ENCODE measurements at regions not wholly inside any gene's neighbourhood (a gene's known extent, or its start where the extent isn't known, plus 50 kb on each side); places are given as distances from the start of the nearest gene placed in this dataset.

DNA sequence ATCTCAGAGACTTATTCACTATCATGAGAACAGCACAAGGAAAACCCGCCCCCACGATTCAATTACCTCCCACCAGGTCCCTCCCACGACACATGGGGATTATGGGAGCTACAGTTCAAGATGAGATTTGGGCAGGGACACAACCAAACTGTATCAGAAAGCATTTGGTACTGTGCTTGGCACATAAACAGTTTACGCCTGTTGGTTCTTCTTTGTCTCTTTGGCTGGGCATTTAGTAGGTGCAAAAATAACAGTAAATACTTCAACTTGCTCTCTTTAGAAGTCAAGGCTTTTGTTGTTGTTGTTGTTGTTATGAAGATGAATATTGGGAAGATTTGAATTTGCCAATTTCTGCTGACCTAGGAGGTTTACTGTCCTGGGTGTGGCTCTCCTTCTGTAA lies 175.4 kb upstream of the IGSF21 start:
- no peak for DNase-seq (ENCODE audit: low spot score)

- DNase-seq (ENCODE audit: low spot score), result no peak
Observed at GRCh38 chr1:17933501-17933900, 174.1 kb upstream of the IGSF21 start.

- DNase-seq (ENCODE audit: low spot score), result no peak
Observed at GRCh38 chr1:17933971-17934370, 173.6 kb upstream of the IGSF21 start.

DNA sequence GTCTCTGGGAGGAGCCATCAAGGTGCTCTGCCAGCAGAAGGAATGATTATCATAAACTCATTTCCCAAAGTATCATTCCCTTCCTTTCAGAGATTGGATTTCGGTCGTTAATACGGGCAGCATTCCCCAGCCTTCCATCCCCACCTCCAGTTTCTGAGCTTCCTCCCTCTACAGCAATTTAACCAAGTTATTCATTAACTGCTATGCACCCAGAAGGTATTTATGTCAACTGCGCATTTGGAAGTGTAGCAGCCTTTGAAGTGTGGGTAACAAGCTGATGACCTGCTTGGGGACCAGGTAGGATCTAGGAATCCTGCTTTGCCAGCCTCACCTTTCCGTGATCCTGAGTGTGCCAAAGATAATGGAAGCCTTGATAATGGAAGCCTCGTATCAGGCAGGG lies 172.4 kb upstream of the IGSF21 start:
- no peak for DNase-seq (ENCODE audit: low spot score)

GRCh38 chr1:17941431-17942189 lies 166.0 kb upstream of the IGSF21 start:
- no peak for DNase-seq (ENCODE audit: low spot score)

GRCh38 chr1:17943506-17943905 lies 164.1 kb upstream of the IGSF21 start:
- no peak for DNase-seq (ENCODE audit: low spot score)

GRCh38 chr1:17944646-17945045 lies 163.0 kb upstream of the IGSF21 start:
- DNase-seq (ENCODE audit: low spot score), result no peak

- no peak for DNase-seq (ENCODE audit: low spot score)
Observed at GRCh38 chr1:17946434-17946833, 161.2 kb upstream of the IGSF21 start.

- no peak for DNase-seq (ENCODE audit: low spot score)
Observed at GRCh38 chr1:17948594-17948993, 159.0 kb upstream of the IGSF21 start.

DNA sequence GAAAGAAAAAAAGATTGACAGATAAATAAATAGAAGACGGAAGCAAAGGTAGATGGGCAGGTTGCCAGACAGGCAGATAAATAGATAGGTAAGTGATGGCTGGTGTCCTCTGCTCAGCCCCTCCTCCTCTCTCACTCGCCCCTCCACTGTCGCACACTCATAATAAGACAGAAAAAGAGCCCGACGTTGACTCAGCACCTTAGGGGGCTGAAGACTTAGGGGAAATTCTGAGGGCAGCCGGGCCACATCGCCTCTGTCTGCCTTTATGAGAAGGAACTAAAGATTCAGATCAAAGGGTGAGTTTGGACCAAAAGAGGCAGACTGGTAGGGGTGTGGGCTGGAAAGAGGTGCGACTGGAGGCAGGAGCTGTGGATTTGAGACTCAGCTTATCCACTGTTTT lies 158.1 kb upstream of the IGSF21 start:
- DNase-seq (ENCODE audit: low spot score), result no peak

DNA sequence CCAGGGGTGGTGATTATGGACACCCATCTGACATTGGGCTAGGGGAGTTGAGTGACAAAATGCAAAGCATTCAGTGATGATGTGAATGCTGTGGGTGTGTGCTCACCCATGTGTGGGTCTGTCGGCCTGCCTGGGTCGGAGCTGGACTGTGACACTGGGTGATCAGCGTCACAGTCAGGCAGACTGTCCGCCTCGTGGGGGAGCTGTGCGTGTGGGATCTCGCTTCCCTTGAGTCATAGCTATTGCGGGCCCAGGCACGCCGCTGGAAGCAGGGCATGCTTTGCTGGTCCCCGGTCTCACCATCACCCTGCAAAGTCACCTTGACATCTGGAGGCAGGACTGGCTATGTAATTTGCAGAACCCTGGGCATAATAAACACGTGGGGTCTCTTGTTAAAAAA lies 156.9 kb upstream of the IGSF21 start:
- DNase-seq (ENCODE audit: low spot score), result no peak

- DNase-seq (ENCODE audit: low spot score), result no peak
Observed at GRCh38 chr1:17952506-17952905, 155.1 kb upstream of the IGSF21 start.

GRCh38 chr1:17953921-17954320 lies 153.7 kb upstream of the IGSF21 start:
- no peak for DNase-seq (ENCODE audit: low spot score)

DNA sequence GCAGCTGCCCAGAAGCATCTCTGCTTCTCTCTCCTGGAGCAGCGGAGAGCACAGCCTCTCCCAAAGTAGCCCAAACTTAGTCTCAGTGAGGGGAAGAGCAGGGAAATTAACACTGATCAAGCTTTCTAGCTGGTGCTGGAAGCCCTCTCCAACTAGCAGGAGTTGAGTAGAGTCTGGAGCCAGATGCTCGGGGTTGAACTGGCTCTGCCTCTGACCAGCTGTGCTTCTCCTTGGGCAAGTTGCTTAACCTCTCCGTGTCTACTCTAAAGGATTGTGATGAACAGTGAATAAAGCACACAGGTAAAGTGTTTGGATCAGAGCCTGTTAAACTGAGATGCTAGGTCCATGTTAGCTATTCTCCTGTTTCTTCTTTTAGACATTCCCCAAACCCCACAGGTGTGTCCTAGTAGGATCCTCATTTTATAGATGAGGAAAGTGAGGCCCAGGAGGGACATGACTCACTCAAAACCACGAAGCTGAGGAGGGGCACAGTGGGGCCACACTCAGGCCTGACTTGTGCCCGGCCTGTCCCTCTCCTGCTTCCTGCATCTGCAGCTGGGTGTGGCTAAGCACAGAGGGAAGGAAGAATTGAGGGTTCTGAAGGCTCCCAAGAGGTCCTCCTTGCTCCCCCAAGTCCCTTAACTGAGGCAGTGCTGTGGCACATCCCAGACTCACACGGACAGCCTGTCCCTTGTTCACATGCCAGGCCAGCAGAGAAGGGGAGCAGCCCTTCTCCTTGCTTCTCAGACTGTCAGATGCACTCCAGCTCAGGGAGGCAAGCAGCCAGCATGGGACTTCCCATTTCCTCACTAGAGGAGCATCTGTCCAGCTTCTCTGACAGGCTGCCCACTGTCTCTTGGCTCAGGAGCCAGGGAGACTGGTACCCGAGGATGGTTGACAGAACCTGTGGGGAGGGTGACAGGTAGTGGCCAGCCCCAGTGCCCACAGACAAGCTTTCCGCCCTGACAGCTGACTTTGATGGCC lies 152.0 kb upstream of the IGSF21 start:
- DNase-seq (ENCODE audit: low spot score), result no peak

- no peak for DNase-seq (ENCODE audit: low spot score)
Observed at GRCh38 chr1:17957588-17958267, 149.9 kb upstream of the IGSF21 start.

- DNase-seq (ENCODE audit: low spot score), result no peak
Observed at GRCh38 chr1:17958704-17959103, 148.9 kb upstream of the IGSF21 start.

GRCh38 chr1:17963513-17963912 lies 144.1 kb upstream of the IGSF21 start:
- no peak for DNase-seq (ENCODE audit: low spot score)

- DNase-seq (ENCODE audit: low spot score), result no peak
Observed at GRCh38 chr1:17965515-17966100, 142.0 kb upstream of the IGSF21 start.

DNA sequence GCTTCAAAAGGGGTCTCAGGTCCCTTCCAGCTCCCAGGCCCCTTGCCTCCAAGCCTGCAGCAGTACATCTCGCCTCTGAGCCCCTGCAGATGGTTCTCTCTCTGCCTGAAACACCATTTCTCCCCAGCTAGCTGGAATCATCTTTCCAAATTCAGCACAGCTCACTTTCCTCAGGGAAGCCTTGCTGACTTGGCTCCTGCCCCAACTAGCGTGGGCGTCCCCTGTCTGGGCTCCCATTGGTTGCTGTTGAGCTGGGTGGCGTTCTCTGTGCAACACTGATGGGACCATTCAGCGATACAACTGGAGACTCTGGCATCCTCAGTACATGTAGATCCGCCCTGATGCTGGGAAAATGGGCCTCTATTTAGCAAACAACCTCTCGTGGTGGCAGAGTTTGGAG lies 141.3 kb upstream of the IGSF21 start:
- no peak for DNase-seq (ENCODE audit: low spot score)

- no peak for DNase-seq (ENCODE audit: low spot score)
Observed at GRCh38 chr1:17967623-17968255, 139.9 kb upstream of the IGSF21 start.

DNA sequence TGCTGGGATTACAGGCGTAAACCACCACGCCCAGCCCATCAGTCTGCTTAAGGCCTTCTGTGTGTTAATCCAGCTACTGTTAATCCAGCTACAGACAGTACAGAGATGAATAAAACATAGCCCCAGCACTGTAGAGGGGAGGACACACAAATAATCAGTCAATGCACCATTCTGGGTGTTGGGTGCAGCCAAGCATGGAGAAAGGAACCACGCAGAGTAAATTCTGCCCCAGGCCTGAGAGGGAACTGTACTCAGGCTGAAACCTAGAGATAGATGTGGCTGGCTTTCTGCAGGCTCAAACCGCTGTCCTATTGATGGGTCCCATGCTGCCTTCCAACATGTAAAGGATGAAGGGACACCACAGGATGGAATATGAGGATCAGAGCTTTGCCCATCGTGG lies 136.8 kb upstream of the IGSF21 start:
- DNase-seq (ENCODE audit: low spot score), result no peak

- DNase-seq (ENCODE audit: low spot score), result no peak
Observed at GRCh38 chr1:17973694-17974093, 133.9 kb upstream of the IGSF21 start.
